Hepatocyte (in vitro differentiated cells): ENCODE measurements at regions not wholly inside any gene's neighbourhood (a gene's known extent, or its start where the extent isn't known, plus 50 kb on each side); places are given as distances from the start of the nearest gene placed in this dataset.

Source experiments
- EZH2 ChIP-seq: fragments of 200-600 bp; sonication (generic); IDR thresholded peaks from 2 replicates; pipeline ENCODE4 v1.6.1; 2016; ENCODE audit warnings: antibody characterized with exemption, mild to moderate bottlenecking, borderline replicate concordance
- EZH2phosphoT487 ChIP-seq: fragments of 200-600 bp; sonication (generic); IDR thresholded peaks from one replicate; pipeline ENCODE4 v1.6.1; 2018; ENCODE audit warnings: antibody characterized with exemption, mild to moderate bottlenecking, low read depth, moderate library complexity; ENCODE audit not compliant: unreplicated experiment, severe bottlenecking
- TF ChIP-seq, protein P1 (sequence below): fragments of 200-600 bp; sonication (generic); IDR thresholded peaks from 2 replicates; pipeline ENCODE4 v1.5.1; 2016; ENCODE audit warnings: antibody characterized with exemption, mild to moderate bottlenecking; ENCODE audit not compliant: poor library complexity

DNA sequence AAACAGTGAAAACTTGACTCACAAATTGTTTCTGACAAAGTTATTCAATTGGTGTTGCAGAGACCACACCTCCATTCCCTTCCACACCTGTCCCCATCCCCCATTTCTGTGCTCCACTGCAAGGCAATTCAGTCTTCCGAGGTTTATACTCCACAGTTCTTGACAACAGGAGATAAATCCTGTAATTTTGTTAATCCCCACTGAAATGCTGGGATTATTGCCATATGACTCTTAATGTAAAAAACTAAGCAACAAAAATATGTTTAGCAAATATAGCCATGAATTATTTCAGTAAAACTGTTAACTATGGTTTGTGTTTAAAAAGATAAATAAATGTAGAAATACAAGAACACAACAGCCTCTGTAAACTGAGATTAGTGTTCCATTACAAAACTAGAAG lies 170.1 kb upstream of the SEMA3D start:
- no peak for TF ChIP-seq EZH2
- TF ChIP-seq, protein P1, sequence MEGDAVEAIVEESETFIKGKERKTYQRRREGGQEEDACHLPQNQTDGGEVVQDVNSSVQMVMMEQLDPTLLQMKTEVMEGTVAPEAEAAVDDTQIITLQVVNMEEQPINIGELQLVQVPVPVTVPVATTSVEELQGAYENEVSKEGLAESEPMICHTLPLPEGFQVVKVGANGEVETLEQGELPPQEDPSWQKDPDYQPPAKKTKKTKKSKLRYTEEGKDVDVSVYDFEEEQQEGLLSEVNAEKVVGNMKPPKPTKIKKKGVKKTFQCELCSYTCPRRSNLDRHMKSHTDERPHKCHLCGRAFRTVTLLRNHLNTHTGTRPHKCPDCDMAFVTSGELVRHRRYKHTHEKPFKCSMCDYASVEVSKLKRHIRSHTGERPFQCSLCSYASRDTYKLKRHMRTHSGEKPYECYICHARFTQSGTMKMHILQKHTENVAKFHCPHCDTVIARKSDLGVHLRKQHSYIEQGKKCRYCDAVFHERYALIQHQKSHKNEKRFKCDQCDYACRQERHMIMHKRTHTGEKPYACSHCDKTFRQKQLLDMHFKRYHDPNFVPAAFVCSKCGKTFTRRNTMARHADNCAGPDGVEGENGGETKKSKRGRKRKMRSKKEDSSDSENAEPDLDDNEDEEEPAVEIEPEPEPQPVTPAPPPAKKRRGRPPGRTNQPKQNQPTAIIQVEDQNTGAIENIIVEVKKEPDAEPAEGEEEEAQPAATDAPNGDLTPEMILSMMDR = no peak
- TF ChIP-seq EZH2phosphoT487 = no peak
